HCT116 (cell line): ENCODE measurements at regions not wholly inside any gene's neighbourhood (a gene's known extent, or its start where the extent isn't known, plus 50 kb on each side); places are given as distances from the start of the nearest gene placed in this dataset.

Experiments
- CEBPB ChIP-seq: IDR thresholded peaks from 2 replicates; pipeline ENCODE4 v1.6.1; 2012; ENCODE audit warnings: low read depth
- EZH2 ChIP-seq: fragments of 200-600 bp; sonication (generic); IDR thresholded peaks from 2 replicates; pipeline ENCODE4 v1.6.1; 2017; ENCODE audit warnings: antibody characterized with exemption, mixed run types
- TF ChIP-seq, protein P1 (sequence below), 3 experiments: fragments of 200-600 bp in 1 of 3; sonication (generic) in 1 of 3; IDR thresholded peaks in 2 of 3; conservative IDR thresholded peaks in 1 of 3; 2 replicates each; pipeline ENCODE4 v1.5.1; 2012 to 2017; ENCODE audit warnings: low read depth in 2 of 3, low read length in 2 of 3, antibody characterized with exemption in 1 of 3, borderline replicate concordance in 1 of 3, control low read depth in 1 of 3, mild to moderate bottlenecking in 1 of 3, mixed read lengths in 1 of 3, mixed run types in 1 of 3, moderate library complexity in 1 of 3; ENCODE audit not compliant: insufficient read depth in 1 of 3
- TF ChIP-seq, protein P2 (sequence below): IDR thresholded peaks from 2 replicates; pipeline ENCODE4 v1.6.1; 2012

DNA sequence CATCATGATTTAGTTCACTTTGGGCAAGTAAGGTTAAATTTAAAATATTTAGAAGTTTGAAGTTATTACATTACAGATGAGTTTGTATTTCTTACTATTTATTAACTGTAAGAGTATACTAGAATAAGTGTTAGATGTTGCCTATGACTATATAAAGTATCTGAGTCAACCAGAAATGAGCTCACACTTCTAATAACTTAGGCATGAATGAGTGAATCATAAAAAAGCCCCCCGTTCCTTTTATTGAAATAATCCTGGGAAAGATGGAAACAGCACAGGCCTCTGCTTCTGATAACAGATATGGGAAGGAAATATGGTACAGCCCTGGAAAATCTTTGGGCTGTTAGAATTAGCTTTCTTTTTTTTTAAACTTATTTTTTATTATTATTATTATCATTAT is 66.6 kb upstream of the TGFBR2 start:
- TF ChIP-seq, protein P1, sequence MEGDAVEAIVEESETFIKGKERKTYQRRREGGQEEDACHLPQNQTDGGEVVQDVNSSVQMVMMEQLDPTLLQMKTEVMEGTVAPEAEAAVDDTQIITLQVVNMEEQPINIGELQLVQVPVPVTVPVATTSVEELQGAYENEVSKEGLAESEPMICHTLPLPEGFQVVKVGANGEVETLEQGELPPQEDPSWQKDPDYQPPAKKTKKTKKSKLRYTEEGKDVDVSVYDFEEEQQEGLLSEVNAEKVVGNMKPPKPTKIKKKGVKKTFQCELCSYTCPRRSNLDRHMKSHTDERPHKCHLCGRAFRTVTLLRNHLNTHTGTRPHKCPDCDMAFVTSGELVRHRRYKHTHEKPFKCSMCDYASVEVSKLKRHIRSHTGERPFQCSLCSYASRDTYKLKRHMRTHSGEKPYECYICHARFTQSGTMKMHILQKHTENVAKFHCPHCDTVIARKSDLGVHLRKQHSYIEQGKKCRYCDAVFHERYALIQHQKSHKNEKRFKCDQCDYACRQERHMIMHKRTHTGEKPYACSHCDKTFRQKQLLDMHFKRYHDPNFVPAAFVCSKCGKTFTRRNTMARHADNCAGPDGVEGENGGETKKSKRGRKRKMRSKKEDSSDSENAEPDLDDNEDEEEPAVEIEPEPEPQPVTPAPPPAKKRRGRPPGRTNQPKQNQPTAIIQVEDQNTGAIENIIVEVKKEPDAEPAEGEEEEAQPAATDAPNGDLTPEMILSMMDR (IDR thresholded peaks at IDR 0.05 in 2 of 3, conservative IDR thresholded peaks at IDR 0.05 in 1 of 3; ENCODE audit: borderline replicate concordance in 1 of 3, insufficient read depth in 1 of 3, low read depth in 2 of 3, low read length in 2 of 3), result no peak
- TF ChIP-seq CEBPB, result no peak
- no peak for TF ChIP-seq EZH2
- TF ChIP-seq, protein P2, sequence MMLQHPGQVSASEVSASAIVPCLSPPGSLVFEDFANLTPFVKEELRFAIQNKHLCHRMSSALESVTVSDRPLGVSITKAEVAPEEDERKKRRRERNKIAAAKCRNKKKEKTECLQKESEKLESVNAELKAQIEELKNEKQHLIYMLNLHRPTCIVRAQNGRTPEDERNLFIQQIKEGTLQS, result no peak
